CD14-positive monocyte (primary cell): ENCODE measurements at regions not wholly inside any gene's neighbourhood (a gene's known extent, or its start where the extent isn't known, plus 50 kb on each side); places are given as distances from the start of the nearest gene placed in this dataset.
A peak's percentile ranks its signal among the peaks of the same experiment; 100 is the strongest.

Experiments used
- DNase-seq, 3 donors: peaks; one replicate each; pipeline ENCODE4 v3.0.0-alpha.2; 2011 to 2022
- H2AFZ ChIP-seq: 2 replicates; pipeline ENCODE4 v1.6.0; 2012; ENCODE audit warnings: mild to moderate bottlenecking, low read depth, low read length, inconsistent platforms; ENCODE audit not compliant: insufficient read depth, poor library complexity, severe bottlenecking
- H3K27ac ChIP-seq, 2 donors: 1 replicate in 1 of 2; 2 replicates in 1 of 2; pipeline ENCODE4 v1.5.1; 2012 to 2013; ENCODE audit warnings: low read length in 2 of 2, control low read depth in 1 of 2, inconsistent platforms in 1 of 2, low read depth in 1 of 2, mild to moderate bottlenecking in 1 of 2
- H3K27me3 ChIP-seq, 2 donors: one replicate each; pipeline versions ENCODE4 v1.6.0 to v1.6.1; 2011 to 2013; ENCODE audit warnings: low read length in 2 of 2; ENCODE audit not compliant: control insufficient read depth in 2 of 2, insufficient read depth in 2 of 2
- H3K36me3 ChIP-seq, 2 donors: replicated peaks in 1 of 2; 1 replicate in 1 of 2; 2 replicates in 1 of 2; pipeline versions ENCODE4 v1.5.1 to v1.6.1; 2012 to 2013; ENCODE audit warnings: low read length in 2 of 2, control low read depth in 1 of 2, inconsistent platforms in 1 of 2, mild to moderate bottlenecking in 1 of 2; ENCODE audit not compliant: insufficient read depth in 2 of 2, control insufficient read depth in 1 of 2
- H3K4me1 ChIP-seq, 2 donors: 1 replicate in 1 of 2; 2 replicates in 1 of 2; pipeline versions ENCODE4 v1.5.1 to v1.6.1; 2012 to 2013; ENCODE audit warnings: low read length in 2 of 2, control low read depth in 1 of 2, inconsistent platforms in 1 of 2, mild to moderate bottlenecking in 1 of 2, moderate library complexity in 1 of 2; ENCODE audit not compliant: insufficient read depth in 2 of 2, control insufficient read depth in 1 of 2
- H3K4me2 ChIP-seq: replicated peaks from 2 replicates; pipeline ENCODE3; 2012; ENCODE audit warnings: low read length, moderate library complexity, mild to moderate bottlenecking; ENCODE audit not compliant: poor library complexity, severe bottlenecking; ENCODE audit errors: extremely low read depth
- H3K4me3 ChIP-seq, 3 experiments: fragments of 200-600 bp in 1 of 3; sonication (generic) in 1 of 3; replicated peaks in 1 of 3; 1 replicate in 2 of 3; 2 replicates in 1 of 3; pipeline ENCODE4 v1.5.1; 2011 to 2013; ENCODE audit warnings: low read length in 3 of 3, mild to moderate bottlenecking in 3 of 3, control low read depth in 2 of 3, low read depth in 2 of 3, inconsistent platforms in 1 of 3, moderate library complexity in 1 of 3
- H3K79me2 ChIP-seq: 2 replicates; pipeline ENCODE4 v1.6.0; 2012; ENCODE audit warnings: mild to moderate bottlenecking, control low read depth, inconsistent platforms, low read length, moderate library complexity; ENCODE audit not compliant: insufficient read depth
- H3K9ac ChIP-seq: 2 replicates; pipeline ENCODE4 v1.6.0; 2017; ENCODE audit warnings: low read length, mild to moderate bottlenecking; ENCODE audit not compliant: insufficient read depth, poor library complexity, severe bottlenecking
- H3K9me3 ChIP-seq, 2 donors: replicated peaks in 1 of 2; 1 replicate in 1 of 2; 2 replicates in 1 of 2; pipeline versions ENCODE4 v1.5.1 to v1.6.1; 2012 to 2013; ENCODE audit warnings: low read length in 2 of 2, control low read depth in 1 of 2; ENCODE audit not compliant: control insufficient read depth in 1 of 2, insufficient read depth in 1 of 2
- H4K20me1 ChIP-seq: 2 replicates; pipeline ENCODE4 v1.6.0; 2012; ENCODE audit warnings: mild to moderate bottlenecking, low read length, control low read depth, moderate library complexity; ENCODE audit not compliant: insufficient read depth
- H3K27ac Mint-ChIP-seq, 7 donors: one replicate each; pipeline ENCODE4 v1.8.0; 2020; ENCODE audit warnings: mild to moderate bottlenecking in 7 of 7, mixed read lengths in 7 of 7, moderate library complexity in 6 of 7, inconsistent platforms in 2 of 7
- H3K27me3 Mint-ChIP-seq, 3 donors: one replicate each; pipeline ENCODE4 v1.8.0; 2021 to 2022; ENCODE audit warnings: low read depth in 3 of 3, mild to moderate bottlenecking in 3 of 3, mixed read lengths in 3 of 3, moderate library complexity in 3 of 3, inconsistent platforms in 1 of 3
- H3K36me3 Mint-ChIP-seq, 2 donors: one replicate each; pipeline ENCODE4 v1.8.0; 2020; ENCODE audit warnings: mixed read lengths in 2 of 2, inconsistent platforms in 1 of 2, mild to moderate bottlenecking in 1 of 2
- H3K4me1 Mint-ChIP-seq: one replicate; pipeline ENCODE4 v1.8.0; 2020; ENCODE audit warnings: mild to moderate bottlenecking, mixed read lengths
- H3K4me3 Mint-ChIP-seq, 2 donors: one replicate each; pipeline ENCODE4 v1.8.0; 2020; ENCODE audit warnings: mild to moderate bottlenecking in 2 of 2, mixed read lengths in 2 of 2, moderate library complexity in 1 of 2
- H3K9me3 Mint-ChIP-seq, 7 donors: one replicate each; pipeline ENCODE4 v1.8.0; 2020 to 2022; ENCODE audit warnings: mixed read lengths in 7 of 7, mild to moderate bottlenecking in 6 of 7, moderate library complexity in 6 of 7, inconsistent platforms in 2 of 7
- CTCF ChIP-seq: fragments of 200-600 bp; IDR thresholded peaks from one replicate; pipeline ENCODE4 v1.8.0; 2022; ENCODE audit warnings: antibody characterized with exemption, mild to moderate bottlenecking
- WGBS: methylation state at CpG from one replicate; pipeline ENCODE4 v1.1.5; 2013; ENCODE audit warnings: missing lambda C conversion rate; ENCODE audit not compliant: insufficient coverage; 5-methylcytosine and 5-hydroxymethylcytosine counted together
- intact Hi-C, 2 donors: fragments of 100-400 bp; cut with micrococcal nuclease; formaldehyde crosslinking; loops; one replicate each; pipeline versions ENCODE4 v1.15.0 to v1.15.1; 2023

- no peak overlapping the region for H3K27ac ChIP-seq
- no peak for TF ChIP-seq CTCF
- H3K4me1 ChIP-seq: no peaks in the 10 kb centered on the region
- no peak overlapping the region for H3K4me3 ChIP-seq
- no peak overlapping the region for H3K27ac Mint-ChIP-seq
- no peak overlapping the region for H3K4me3 Mint-ChIP-seq
- H3K27me3 Mint-ChIP-seq: peaks cover 0 to 5% (median 3%) of the 10 kb centered on the region in 3 donors
- no peaks in the 10 kb centered on the region for H3K27me3 ChIP-seq
- no peaks in the 10 kb centered on the region for H3K36me3 ChIP-seq
- 100% methylated on average over 2 of the region's 2 CpGs for WGBS
- DNase-seq: no peak
- no peaks in the 10 kb centered on the region for H3K9me3 ChIP-seq
- H3K4me2 ChIP-seq: no peak overlapping the region
- H3K4me1 Mint-ChIP-seq: peaks cover 2% of the 10 kb centered on the region
- peaks cover 0 to 2% (median 0%) of the 10 kb centered on the region in 7 donors for H3K9me3 Mint-ChIP-seq
- no peaks in the 10 kb centered on the region for H3K36me3 Mint-ChIP-seq
- no peaks in the 10 kb centered on the region for H4K20me1 ChIP-seq
- no peak overlapping the region for H2AFZ ChIP-seq
- H3K9ac ChIP-seq: no peak overlapping the region
- intact Hi-C loops: no loop called here
- H3K79me2 ChIP-seq: no peaks in the 10 kb centered on the region
Measured at GRCh38 chr20:2227861-2228260, 67.9 kb upstream of the TGM3 start.

GRCh38 chr20:2228926-2229325 is 66.9 kb upstream of the TGM3 start:
- no peaks in the 10 kb centered on the region for H3K79me2 ChIP-seq
- DNase-seq: no peak
- H3K4me1 Mint-ChIP-seq: peaks cover 2% of the 10 kb centered on the region
- intact Hi-C loops: no loop called here
- no peaks in the 10 kb centered on the region for H3K36me3 ChIP-seq
- H3K9me3 ChIP-seq: no peaks in the 10 kb centered on the region
- no peak overlapping the region for H3K9ac ChIP-seq
- H3K4me3 Mint-ChIP-seq: peak overlapping the region in 1 of 2 donors; percentile 17
- H3K9me3 Mint-ChIP-seq: peaks cover 0 to 2% (median 0%) of the 10 kb centered on the region in 7 donors
- H3K27ac Mint-ChIP-seq: peak overlapping the region in 1 of 7 donors; percentile 5
- H3K4me1 ChIP-seq: no peaks in the 10 kb centered on the region
- no peak for TF ChIP-seq CTCF
- peaks cover 0 to 5% (median 2%) of the 10 kb centered on the region in 3 donors for H3K27me3 Mint-ChIP-seq
- no peaks in the 10 kb centered on the region for H3K27me3 ChIP-seq
- no peaks in the 10 kb centered on the region for H3K36me3 Mint-ChIP-seq
- H2AFZ ChIP-seq: no peak overlapping the region
- no peaks in the 10 kb centered on the region for H4K20me1 ChIP-seq
- H3K27ac ChIP-seq: no peak overlapping the region
- WGBS: 93% methylated on average over 2 of the region's 5 CpGs
- H3K4me3 ChIP-seq: no peak overlapping the region
- H3K4me2 ChIP-seq: no peak overlapping the region
